HG02885 (cell line): ENCODE measurements at regions not wholly inside any gene's neighbourhood (a gene's known extent, or its start where the extent isn't known, plus 50 kb on each side); places are given as distances from the start of the nearest gene placed in this dataset.

ENCODE experiments used
- ATAC-seq: cut with Tn5 transposase; IDR thresholded peaks from one replicate; pipeline ENCODE4 v1.9.1; 2021; ENCODE audit warnings: mild to moderate bottlenecking; ENCODE audit not compliant: unreplicated experiment, poor library complexity

DNA sequence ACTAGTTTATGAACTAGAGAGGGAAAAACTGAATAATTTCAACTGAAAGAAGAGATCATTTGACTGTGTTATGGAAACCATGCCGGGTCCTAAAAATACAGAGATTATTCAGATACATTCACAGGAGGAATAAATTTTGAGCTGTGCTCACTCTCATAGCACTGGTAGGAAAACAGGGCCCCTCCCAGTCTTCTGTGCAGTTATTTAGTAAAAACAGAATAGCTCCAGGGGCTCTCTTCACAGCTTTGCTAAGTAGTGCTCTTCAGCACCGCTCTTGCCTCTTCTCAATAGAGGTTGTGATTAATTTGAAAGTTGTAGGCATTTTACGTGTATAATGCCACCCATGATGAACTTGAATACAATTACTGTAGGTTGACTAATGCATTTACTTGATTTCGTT is 435.9 kb upstream of the PDE3A start:
- ATAC-seq: no peak

GRCh38 chr12:19933924-19934323 is 434.4 kb upstream of the PDE3A start:
- ATAC-seq: no peak

- ATAC-seq: no peak
Observed at GRCh38 chr12:19937161-19937560, 431.2 kb upstream of the PDE3A start.

DNA sequence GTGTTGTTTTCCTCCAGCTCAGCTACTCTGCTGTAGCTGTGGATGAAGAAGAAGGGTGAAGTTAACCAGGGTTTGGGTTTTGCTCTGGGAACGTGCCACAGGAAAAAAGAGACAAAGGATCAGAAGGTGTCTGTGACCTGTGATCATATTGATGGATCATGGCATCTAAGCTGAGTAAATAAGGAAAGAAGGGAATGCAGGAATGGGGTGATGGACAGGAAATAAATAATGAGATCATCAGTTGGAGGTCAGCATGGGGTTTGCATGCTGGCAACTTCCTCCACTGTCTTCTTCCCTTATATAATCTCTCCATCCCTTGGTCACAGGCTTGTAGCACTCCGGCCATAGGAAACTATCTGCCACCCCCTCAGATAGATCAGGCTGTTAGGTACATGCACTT is 430.3 kb upstream of the PDE3A start:
- ATAC-seq: no peak

DNA sequence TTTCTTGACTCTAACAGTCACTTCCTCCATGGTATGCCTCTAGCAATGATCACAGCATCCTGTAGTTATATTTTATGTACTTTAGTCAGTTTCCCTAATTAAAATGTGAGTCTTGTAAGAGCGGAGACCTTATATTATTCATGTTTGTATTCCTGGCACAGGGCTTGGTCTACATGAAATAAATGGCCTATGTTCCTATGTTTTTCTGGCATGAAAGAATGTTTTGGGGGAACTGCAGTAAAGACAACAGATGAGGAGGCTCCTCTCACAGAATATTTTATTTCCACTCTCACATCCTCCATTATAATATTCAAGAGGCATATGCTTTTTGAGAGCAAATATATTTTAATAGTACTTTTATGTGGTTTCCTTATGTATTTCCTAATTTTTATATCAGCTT is 429.8 kb upstream of the PDE3A start:
- ATAC-seq: no peak

GRCh38 chr12:19940267-19940666 is 428.1 kb upstream of the PDE3A start:
- ATAC-seq: no peak

DNA sequence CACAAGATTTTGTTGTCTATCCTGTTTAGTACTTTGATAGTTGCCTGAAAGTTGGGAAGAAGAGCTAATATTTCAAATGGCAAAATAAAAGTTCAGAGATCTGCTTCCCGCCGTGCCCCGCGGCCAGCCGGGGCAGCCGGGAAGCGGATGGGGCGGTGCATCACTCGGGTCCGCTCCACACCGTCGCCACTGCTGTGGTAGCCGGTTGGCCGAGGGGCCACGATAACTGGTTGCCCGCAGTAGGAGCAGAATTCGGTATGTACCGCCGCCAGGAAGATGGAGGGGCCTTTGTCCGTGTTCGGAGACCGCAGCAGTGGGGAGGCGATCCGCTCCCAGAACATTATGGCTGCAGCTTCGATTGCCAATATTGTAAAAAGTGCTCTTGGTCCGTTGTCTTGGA is 427.2 kb upstream of the PDE3A start:
- no peak for ATAC-seq

DNA sequence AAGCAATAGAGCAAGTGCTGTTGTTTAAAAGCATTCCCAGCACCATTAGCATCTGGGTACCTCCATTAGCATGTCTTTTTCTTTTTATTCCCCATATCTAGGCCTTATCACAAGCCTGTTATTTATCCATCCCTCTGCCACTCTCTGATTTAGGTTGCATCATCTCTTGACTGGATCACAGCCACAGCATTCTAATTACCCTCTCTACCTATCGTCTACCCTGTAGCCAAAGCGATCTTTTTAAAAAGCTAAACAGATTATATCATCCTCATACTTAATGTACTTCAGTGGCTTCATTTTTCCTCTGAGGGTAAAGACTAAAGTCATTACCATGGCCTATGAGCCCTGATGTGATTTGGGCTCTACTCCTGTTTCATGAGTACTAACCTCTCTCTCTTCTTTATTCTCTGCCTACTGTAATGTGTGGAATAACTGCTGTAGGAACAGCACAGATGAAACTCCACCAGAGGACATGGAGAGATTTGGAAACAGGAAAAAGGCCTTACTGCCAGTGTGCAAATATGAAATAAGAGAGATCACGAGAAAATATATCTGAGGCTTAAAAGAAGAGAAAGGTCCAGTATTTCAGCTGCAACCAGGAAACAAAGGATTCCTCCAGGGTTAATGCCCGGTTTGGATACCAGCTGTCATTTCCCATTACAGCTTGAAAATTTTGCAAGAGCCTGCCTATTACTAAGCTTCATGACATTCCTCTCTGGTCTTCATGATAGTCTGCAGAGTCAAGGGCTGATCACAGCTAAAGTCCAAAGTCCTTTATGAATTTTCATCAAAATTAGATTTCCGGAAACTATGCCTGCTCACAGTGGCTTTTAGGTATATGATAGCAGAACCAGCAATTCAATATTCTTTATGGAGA is 422.5 kb upstream of the PDE3A start:
- ATAC-seq: no peak

DNA sequence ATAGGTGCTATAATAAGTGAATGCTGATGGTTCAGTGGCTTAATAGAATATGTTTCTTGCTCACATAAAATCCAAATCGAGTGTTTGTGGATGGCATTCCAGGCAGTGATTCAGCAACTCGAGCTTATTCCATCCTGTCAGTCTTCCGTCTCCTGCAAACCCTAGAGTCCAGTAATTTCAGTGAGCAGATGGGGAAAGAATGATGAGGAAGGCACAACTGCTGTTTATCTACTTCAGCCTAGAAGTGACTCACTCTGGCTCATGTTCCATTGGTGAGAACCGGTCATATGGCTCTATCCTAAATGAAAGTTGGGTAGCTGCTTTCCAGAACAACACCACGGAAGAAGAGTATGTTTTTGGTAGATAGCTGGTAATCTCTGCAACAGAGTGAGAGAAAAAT is 421.8 kb upstream of the PDE3A start:
- ATAC-seq: no peak

- ATAC-seq: no peak
Observed at GRCh38 chr12:19947344-19947743, 421.0 kb upstream of the PDE3A start.

DNA sequence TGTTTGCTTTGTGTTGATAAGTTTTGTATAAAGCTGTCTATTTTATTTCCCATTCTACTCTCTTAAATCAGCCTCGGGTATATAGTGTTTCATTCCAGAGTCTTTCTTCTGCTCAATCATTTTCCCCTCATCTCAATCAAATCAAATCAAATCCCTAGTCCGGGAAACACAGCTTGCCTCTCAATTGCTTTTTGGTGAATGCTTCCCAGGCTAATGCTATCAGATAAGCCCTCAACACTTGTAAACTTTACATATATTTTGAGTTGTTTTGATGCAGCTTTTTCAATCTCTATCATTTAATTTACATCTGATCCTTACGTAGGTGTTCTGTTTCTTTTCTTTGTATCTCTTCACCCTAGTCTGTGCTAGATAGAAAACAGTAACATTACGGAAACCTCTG is 416.7 kb upstream of the PDE3A start:
- ATAC-seq: no peak

GRCh38 chr12:19953734-19954133 is 414.6 kb upstream of the PDE3A start:
- no peak for ATAC-seq

GRCh38 chr12:19954163-19954562 is 414.2 kb upstream of the PDE3A start:
- no peak for ATAC-seq

- ATAC-seq: no peak
Observed at GRCh38 chr12:19957308-19958125, 410.8 kb upstream of the PDE3A start.

GRCh38 chr12:19958389-19958788 is 409.9 kb upstream of the PDE3A start:
- no peak for ATAC-seq

- ATAC-seq: no peak
Observed at GRCh38 chr12:19959353-19959752, 409.0 kb upstream of the PDE3A start.

DNA sequence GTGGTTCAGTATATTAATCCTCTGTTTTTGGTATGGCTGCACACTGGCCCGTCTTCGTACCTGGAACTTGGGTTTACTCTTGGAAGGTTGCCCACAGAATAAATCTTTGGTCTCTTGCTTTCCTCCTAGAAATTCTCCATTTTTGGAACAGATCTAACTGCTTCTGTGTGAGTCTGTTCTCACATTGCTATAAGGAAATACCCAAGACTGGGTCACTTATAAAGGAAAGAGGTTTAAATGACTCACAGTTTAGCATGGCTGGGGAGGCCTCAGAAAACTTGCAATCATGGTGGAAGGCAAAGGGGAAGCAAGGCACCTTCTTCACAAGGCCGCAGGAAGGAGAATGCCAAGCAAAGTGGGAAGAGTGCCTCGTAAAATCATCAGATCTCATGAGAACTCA is 407.8 kb upstream of the PDE3A start:
- ATAC-seq: no peak

GRCh38 chr12:19962192-19962591 is 406.1 kb upstream of the PDE3A start:
- ATAC-seq: no peak

- no peak for ATAC-seq
Observed at GRCh38 chr12:19963972-19964371, 404.4 kb upstream of the PDE3A start.

DNA sequence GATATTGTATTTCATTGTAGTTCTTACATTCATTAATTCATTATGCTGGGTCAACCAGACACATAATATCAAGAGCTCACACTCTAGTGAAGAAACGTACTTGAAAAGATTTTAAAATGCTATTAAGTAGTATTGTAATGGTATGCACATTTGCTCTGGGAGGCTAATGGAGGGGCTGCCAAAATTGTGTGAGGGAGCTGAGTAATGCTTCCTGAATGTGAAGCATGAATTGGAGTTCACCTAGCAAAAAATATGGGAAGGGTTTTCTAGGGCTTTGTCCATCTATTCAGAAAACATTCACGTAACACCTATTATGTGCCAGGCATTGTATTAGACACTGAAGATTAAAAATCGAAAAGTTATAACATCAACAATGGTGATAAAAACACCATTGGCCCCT is 403.8 kb upstream of the PDE3A start:
- no peak for ATAC-seq

- no peak for ATAC-seq
Observed at GRCh38 chr12:19965196-19966038, 402.9 kb upstream of the PDE3A start.
